Stromal cell of bone marrow (primary cell): ENCODE measurements at regions not wholly inside any gene's neighbourhood (a gene's known extent, or its start where the extent isn't known, plus 50 kb on each side); places are given as distances from the start of the nearest gene placed in this dataset.
"Not testable (repeated sequence)": the region's sequence is repeated elsewhere in the genome, so short reads cannot be mapped to it uniquely, and the experiment has no call there.

Experiments
- DNase-seq: peaks from one replicate; pipeline ENCODE4 v3.0.0-alpha.2; 2012; ENCODE audit warnings: low read depth

- DNase-seq, result no peak
These were observed 458.0 kb downstream of the DOK5 start for GRCh38 chr20:54933212-54933904.

- DNase-seq, result no peak
These were observed 453.8 kb downstream of the DOK5 start for GRCh38 chr20:54929191-54929590.

GRCh38 chr20:54928564-54928963 lies 453.2 kb downstream of the DOK5 start:
- no peak for DNase-seq

- DNase-seq, result no peak
These were observed 447.2 kb downstream of the DOK5 start for GRCh38 chr20:54922636-54923035.

- DNase-seq, result no peak
These were observed 446.7 kb downstream of the DOK5 start for GRCh38 chr20:54922096-54922495.

- DNase-seq, result no peak
These were observed 445.1 kb downstream of the DOK5 start for GRCh38 chr20:54920491-54920890.

- DNase-seq, result not testable (repeated sequence)
These were observed 443.6 kb downstream of the DOK5 start for GRCh38 chr20:54918993-54919392.

- DNase-seq, result no peak
These were observed 439.6 kb downstream of the DOK5 start for GRCh38 chr20:54914995-54915394.

- DNase-seq, result no peak
These were observed 434.3 kb downstream of the DOK5 start for GRCh38 chr20:54909702-54910101.

GRCh38 chr20:54906134-54906533 lies 430.7 kb downstream of the DOK5 start:
- DNase-seq, result not testable (repeated sequence)

GRCh38 chr20:54897787-54898186 lies 422.4 kb downstream of the DOK5 start:
- no peak for DNase-seq

GRCh38 chr20:54891907-54892306 lies 416.5 kb downstream of the DOK5 start:
- DNase-seq, result no peak

- DNase-seq, result no peak
These were observed 404.0 kb downstream of the DOK5 start for GRCh38 chr20:54879393-54879792.

- no peak for DNase-seq
These were observed 399.9 kb downstream of the DOK5 start for GRCh38 chr20:54875307-54875706.

- no peak for DNase-seq
These were observed 399.3 kb downstream of the DOK5 start for GRCh38 chr20:54874718-54875117.

GRCh38 chr20:54872440-54872839 lies 397.0 kb downstream of the DOK5 start:
- no peak for DNase-seq

GRCh38 chr20:54869765-54870164 lies 394.4 kb downstream of the DOK5 start:
- DNase-seq, result no peak

- no peak for DNase-seq
These were observed 389.9 kb downstream of the DOK5 start for GRCh38 chr20:54865273-54865672.

GRCh38 chr20:54860716-54861115 lies 385.3 kb downstream of the DOK5 start:
- DNase-seq, result no peak

GRCh38 chr20:54856202-54856601 lies 380.8 kb downstream of the DOK5 start:
- no peak for DNase-seq

GRCh38 chr20:54849741-54850140 lies 374.3 kb downstream of the DOK5 start:
- DNase-seq, result no peak

- DNase-seq, result no peak
These were observed 373.7 kb downstream of the DOK5 start for GRCh38 chr20:54848984-54849538.

GRCh38 chr20:54848262-54848661 lies 372.9 kb downstream of the DOK5 start:
- DNase-seq, result no peak

- no peak for DNase-seq
These were observed 371.6 kb downstream of the DOK5 start for GRCh38 chr20:54846948-54847347.
